Liver (tissue), 7 donors: ENCODE measurements at regions not wholly inside any gene's neighbourhood (a gene's known extent, or its start where the extent isn't known, plus 50 kb on each side); places are given as distances from the start of the nearest gene placed in this dataset.

ENCODE experiments used
- DNase-seq: peaks from one replicate; pipeline ENCODE4 v3.0.0-alpha.2; 2017; ENCODE audit warnings: low spot score
- H3K27ac ChIP-seq, 2 donors: one replicate each; pipeline ENCODE4 v1.7.0; 2013; ENCODE audit warnings: inconsistent platforms in 2 of 2, low read length in 2 of 2, control low read depth in 1 of 2, low read depth in 1 of 2, mild to moderate bottlenecking in 1 of 2
- H3K27me3 ChIP-seq, 4 donors: one replicate each; pipeline versions ENCODE4 v1.6.1 to v1.7.0; 2013; ENCODE audit warnings: low read length in 3 of 4, inconsistent platforms in 1 of 4, mild to moderate bottlenecking in 1 of 4, moderate library complexity in 1 of 4; ENCODE audit not compliant: control insufficient read depth in 4 of 4, insufficient read depth in 4 of 4
- H3K36me3 ChIP-seq, 4 donors: one replicate each; pipeline versions ENCODE4 v1.6.1 to v1.7.0; 2013; ENCODE audit warnings: low read length in 3 of 4, mild to moderate bottlenecking in 3 of 4, low read depth in 1 of 4, moderate library complexity in 1 of 4; ENCODE audit not compliant: control insufficient read depth in 4 of 4, insufficient read depth in 3 of 4
- H3K4me1 ChIP-seq, 4 donors: one replicate each; pipeline versions ENCODE4 v1.6.1 to v1.7.0; 2013; ENCODE audit warnings: low read length in 3 of 4, mild to moderate bottlenecking in 3 of 4, moderate library complexity in 1 of 4; ENCODE audit not compliant: control insufficient read depth in 4 of 4, insufficient read depth in 4 of 4
- H3K4me3 ChIP-seq, 3 donors: one replicate each; pipeline versions ENCODE4 v1.6.1 to v1.7.0; 2013; ENCODE audit warnings: low read length in 3 of 3, control low read depth in 1 of 3, low read depth in 1 of 3, mild to moderate bottlenecking in 1 of 3
- H3K9ac ChIP-seq, 2 donors: one replicate each; pipeline ENCODE4 v1.7.0; 2013; ENCODE audit warnings: low read length in 2 of 2, mild to moderate bottlenecking in 2 of 2, moderate library complexity in 2 of 2, control low read depth in 1 of 2, low read depth in 1 of 2
- H3K9me3 ChIP-seq, 4 donors: one replicate each; pipeline versions ENCODE4 v1.6.1 to v1.7.0; 2013; ENCODE audit warnings: low read length in 3 of 4; ENCODE audit not compliant: control insufficient read depth in 4 of 4
- EGR1 ChIP-seq, 2 donors: IDR thresholded peaks; 2 replicates each; pipeline ENCODE4 v1.6.1; 2016 to 2018; ENCODE audit warnings: antibody characterized with exemption in 2 of 2, low read depth in 2 of 2
- FOXA1 ChIP-seq: IDR thresholded peaks from 2 replicates; pipeline ENCODE4 v1.6.1; 2016; ENCODE audit warnings: antibody characterized with exemption
- FOXA2 ChIP-seq: IDR thresholded peaks from 2 replicates; pipeline ENCODE4 v1.6.1; 2016; ENCODE audit warnings: antibody characterized with exemption
- GABPA ChIP-seq, 2 donors: IDR thresholded peaks in 1 of 2; conservative IDR thresholded peaks in 1 of 2; 2 replicates each; pipeline ENCODE4 v1.6.1; 2016; ENCODE audit warnings: antibody characterized with exemption in 2 of 2, mild to moderate bottlenecking in 1 of 2, moderate library complexity in 1 of 2
- HNF4A ChIP-seq, 2 donors: conservative IDR thresholded peaks; 2 replicates each; pipeline ENCODE4 v1.6.1; 2016; ENCODE audit warnings: antibody characterized with exemption in 2 of 2, mild to moderate bottlenecking in 2 of 2
- HNF4G ChIP-seq: IDR thresholded peaks from 2 replicates; pipeline ENCODE4 v1.6.1; 2016; ENCODE audit warnings: antibody characterized with exemption
- JUND ChIP-seq, 2 donors: IDR thresholded peaks; 2 replicates each; pipeline ENCODE4 v1.6.1; 2016; ENCODE audit warnings: antibody characterized with exemption in 2 of 2
- NR2F2 ChIP-seq: IDR thresholded peaks from 2 replicates; pipeline ENCODE4 v1.6.1; 2016; ENCODE audit warnings: antibody characterized with exemption
- RAD21 ChIP-seq, 2 donors: IDR thresholded peaks; 2 replicates each; pipeline ENCODE4 v1.6.1; 2016; ENCODE audit warnings: antibody characterized with exemption in 2 of 2, mild to moderate bottlenecking in 2 of 2
- RXRA ChIP-seq, 2 donors: IDR thresholded peaks; 2 replicates each; pipeline ENCODE4 v1.6.1; 2017 to 2018; ENCODE audit warnings: antibody characterized with exemption in 2 of 2, mild to moderate bottlenecking in 1 of 2
- TAF1 ChIP-seq: conservative IDR thresholded peaks from 2 replicates; pipeline ENCODE4 v1.6.1; 2016; ENCODE audit warnings: antibody characterized with exemption, mild to moderate bottlenecking
- YY1 ChIP-seq: IDR thresholded peaks from 2 replicates; pipeline ENCODE4 v1.6.1; 2016; ENCODE audit warnings: antibody characterized with exemption, mild to moderate bottlenecking
- WGBS: extraction: QIAGEN DNeasy Blood & Tissue Kit; methylation state at CpG from one replicate; pipeline ENCODE4 v1.1.7; 2013; 5-methylcytosine and 5-hydroxymethylcytosine counted together
- TF ChIP-seq, protein P1 (sequence below): IDR thresholded peaks from 2 replicates; pipeline ENCODE4 v1.6.1; 2016; ENCODE audit warnings: antibody characterized with exemption
- TF ChIP-seq, protein P2 (sequence below): IDR thresholded peaks from 2 replicates; pipeline ENCODE4 v1.6.1; 2016; ENCODE audit warnings: antibody characterized with exemption, mild to moderate bottlenecking
- TF ChIP-seq, protein P3 (sequence below): IDR thresholded peaks from 2 replicates; pipeline ENCODE4 v1.6.1; 2016; ENCODE audit warnings: antibody characterized with exemption
- TF ChIP-seq, protein P4 (sequence below): IDR thresholded peaks from 2 replicates; pipeline ENCODE4 v1.6.1; 2016; ENCODE audit warnings: antibody characterized with exemption
- donor health status: healthy.
- donor health status: healthy.
- donor health status: healthy.
- donor health status: healthy.

DNA sequence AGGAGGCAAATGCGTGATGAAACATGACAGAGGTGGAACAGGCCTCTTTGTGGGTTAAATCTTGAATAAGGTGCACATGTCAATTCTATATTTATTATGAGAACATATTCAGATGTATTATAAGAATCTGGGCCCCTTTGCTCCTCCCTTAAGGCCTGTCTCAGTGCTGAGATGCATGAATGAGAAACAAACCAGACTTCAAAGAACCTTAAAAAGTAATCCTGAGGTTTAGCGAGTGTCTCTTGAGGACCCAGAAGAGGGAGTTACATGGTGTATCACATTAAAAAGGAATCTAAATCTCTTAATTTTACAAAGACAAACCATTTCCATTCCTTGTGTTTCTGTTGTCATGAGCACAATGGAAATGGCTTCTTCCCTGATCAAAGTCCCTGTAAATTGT lies 170.9 kb upstream of the TBC1D5 start:
- no peak overlapping the region for H3K9ac ChIP-seq
- no peak overlapping the region for H3K27ac ChIP-seq
- no peak overlapping the region for H3K4me3 ChIP-seq
- H3K4me1 ChIP-seq, result no peaks in the 10 kb centered on the region
- H3K27me3 ChIP-seq, result peaks cover 0 to 3% (median 0%) of the 10 kb centered on the region in 4 donors
- no peaks in the 10 kb centered on the region for H3K9me3 ChIP-seq
- no peaks in the 10 kb centered on the region for H3K36me3 ChIP-seq
- TF ChIP-seq NR2F2 (no peak), GABPA (IDR thresholded peaks at IDR 0.05 in 1 of 2, conservative IDR thresholded peaks at IDR 0.05 in 1 of 2) (no peak), FOXA1 (no peak), TAF1 (no peak), EGR1 (IDR thresholded peaks at IDR 0.05; ENCODE audit: low read depth in 2 of 2) (no peak), HNF4A (conservative IDR thresholded peaks at IDR 0.05) (no peak), RXRA (IDR thresholded peaks at IDR 0.05) (no peak), JUND (IDR thresholded peaks at IDR 0.05) (no peak), YY1 (no peak), HNF4G (no peak), RAD21 (IDR thresholded peaks at IDR 0.05) (no peak), FOXA2 (no peak)
- TF ChIP-seq, protein P1, sequence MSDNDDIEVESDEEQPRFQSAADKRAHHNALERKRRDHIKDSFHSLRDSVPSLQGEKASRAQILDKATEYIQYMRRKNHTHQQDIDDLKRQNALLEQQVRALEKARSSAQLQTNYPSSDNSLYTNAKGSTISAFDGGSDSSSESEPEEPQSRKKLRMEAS, result no peak
- TF ChIP-seq, protein P2, sequence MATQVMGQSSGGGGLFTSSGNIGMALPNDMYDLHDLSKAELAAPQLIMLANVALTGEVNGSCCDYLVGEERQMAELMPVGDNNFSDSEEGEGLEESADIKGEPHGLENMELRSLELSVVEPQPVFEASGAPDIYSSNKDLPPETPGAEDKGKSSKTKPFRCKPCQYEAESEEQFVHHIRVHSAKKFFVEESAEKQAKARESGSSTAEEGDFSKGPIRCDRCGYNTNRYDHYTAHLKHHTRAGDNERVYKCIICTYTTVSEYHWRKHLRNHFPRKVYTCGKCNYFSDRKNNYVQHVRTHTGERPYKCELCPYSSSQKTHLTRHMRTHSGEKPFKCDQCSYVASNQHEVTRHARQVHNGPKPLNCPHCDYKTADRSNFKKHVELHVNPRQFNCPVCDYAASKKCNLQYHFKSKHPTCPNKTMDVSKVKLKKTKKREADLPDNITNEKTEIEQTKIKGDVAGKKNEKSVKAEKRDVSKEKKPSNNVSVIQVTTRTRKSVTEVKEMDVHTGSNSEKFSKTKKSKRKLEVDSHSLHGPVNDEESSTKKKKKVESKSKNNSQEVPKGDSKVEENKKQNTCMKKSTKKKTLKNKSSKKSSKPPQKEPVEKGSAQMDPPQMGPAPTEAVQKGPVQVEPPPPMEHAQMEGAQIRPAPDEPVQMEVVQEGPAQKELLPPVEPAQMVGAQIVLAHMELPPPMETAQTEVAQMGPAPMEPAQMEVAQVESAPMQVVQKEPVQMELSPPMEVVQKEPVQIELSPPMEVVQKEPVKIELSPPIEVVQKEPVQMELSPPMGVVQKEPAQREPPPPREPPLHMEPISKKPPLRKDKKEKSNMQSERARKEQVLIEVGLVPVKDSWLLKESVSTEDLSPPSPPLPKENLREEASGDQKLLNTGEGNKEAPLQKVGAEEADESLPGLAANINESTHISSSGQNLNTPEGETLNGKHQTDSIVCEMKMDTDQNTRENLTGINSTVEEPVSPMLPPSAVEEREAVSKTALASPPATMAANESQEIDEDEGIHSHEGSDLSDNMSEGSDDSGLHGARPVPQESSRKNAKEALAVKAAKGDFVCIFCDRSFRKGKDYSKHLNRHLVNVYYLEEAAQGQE, result no peak
- TF ChIP-seq, protein P3, sequence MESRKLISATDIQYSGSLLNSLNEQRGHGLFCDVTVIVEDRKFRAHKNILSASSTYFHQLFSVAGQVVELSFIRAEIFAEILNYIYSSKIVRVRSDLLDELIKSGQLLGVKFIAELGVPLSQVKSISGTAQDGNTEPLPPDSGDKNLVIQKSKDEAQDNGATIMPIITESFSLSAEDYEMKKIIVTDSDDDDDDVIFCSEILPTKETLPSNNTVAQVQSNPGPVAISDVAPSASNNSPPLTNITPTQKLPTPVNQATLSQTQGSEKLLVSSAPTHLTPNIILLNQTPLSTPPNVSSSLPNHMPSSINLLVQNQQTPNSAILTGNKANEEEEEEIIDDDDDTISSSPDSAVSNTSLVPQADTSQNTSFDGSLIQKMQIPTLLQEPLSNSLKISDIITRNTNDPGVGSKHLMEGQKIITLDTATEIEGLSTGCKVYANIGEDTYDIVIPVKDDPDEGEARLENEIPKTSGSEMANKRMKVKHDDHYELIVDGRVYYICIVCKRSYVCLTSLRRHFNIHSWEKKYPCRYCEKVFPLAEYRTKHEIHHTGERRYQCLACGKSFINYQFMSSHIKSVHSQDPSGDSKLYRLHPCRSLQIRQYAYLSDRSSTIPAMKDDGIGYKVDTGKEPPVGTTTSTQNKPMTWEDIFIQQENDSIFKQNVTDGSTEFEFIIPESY, result no peak
- TF ChIP-seq, protein P4, sequence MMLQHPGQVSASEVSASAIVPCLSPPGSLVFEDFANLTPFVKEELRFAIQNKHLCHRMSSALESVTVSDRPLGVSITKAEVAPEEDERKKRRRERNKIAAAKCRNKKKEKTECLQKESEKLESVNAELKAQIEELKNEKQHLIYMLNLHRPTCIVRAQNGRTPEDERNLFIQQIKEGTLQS, result no peak
- 86% methylated on average over 2 of the region's 2 CpGs for WGBS
- DNase-seq, result no peak

DNA sequence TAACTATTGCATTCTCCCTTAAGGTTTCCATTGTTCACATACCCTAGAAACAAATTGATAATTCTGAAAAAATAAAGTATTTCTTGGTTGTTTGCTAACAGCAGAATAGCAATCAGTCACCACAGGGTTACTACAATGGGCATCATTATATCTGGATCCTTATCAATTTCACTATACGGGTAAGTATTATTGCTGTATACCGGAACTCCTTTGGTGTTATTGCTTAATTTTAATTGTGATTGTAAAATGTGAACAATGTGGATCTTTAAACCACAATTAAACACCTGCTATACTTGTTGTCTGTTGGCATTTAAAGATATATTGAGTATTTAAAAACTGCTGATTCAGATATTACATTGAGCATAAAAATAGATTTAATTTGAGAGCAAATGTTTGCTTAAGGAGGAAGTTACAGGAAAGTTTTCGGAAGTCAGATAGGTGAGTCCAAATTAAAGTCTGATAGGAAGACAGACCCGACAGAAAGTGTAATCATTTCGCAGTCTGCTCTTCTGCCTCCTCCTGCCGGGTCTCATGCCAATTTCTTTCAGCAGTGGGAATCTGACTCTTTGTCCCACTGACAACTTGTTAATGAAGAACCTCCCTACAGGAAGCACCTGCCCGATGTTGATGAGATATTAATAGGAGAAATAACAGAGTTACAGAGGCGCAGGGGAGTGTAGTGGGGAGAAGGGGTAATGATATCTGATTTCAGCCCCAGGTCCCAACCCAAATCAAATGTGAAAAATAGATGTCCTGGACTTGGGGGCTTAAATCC lies 169.7 kb upstream of the TBC1D5 start:
- DNase-seq, result no peak
- Histone ChIP-seq H3K9me3 (no peaks in the 10 kb centered on the region), H3K36me3 (no peaks in the 10 kb centered on the region), H3K4me1 (no peaks in the 10 kb centered on the region), H3K27me3 (peaks cover 0 to 3% (median 0%) of the 10 kb centered on the region in 4 donors), H3K27ac (no peak overlapping the region), H3K4me3 (no peak overlapping the region), H3K9ac (no peak overlapping the region)
- TF ChIP-seq, protein P1, result no peak
- WGBS, result 52% methylated on average over 8 of the region's 8 CpGs
